GM23338 (cell line): ENCODE measurements at regions not wholly inside any gene's neighbourhood (a gene's known extent, or its start where the extent isn't known, plus 50 kb on each side); places are given as distances from the start of the nearest gene placed in this dataset.

Experiments
- CREB1 ChIP-seq: fragments of 250-450 bp; sonication (Bioruptor Pico); IDR thresholded peaks from 2 replicates; pipeline ENCODE4 v1.5.0; 2020; ENCODE audit warnings: low read depth, mild to moderate bottlenecking, moderate library complexity
- EZH2 ChIP-seq: fragments of 200-600 bp; sonication (generic); IDR thresholded peaks from one replicate; pipeline ENCODE4 v1.8.0; 2017; ENCODE audit warnings: antibody characterized with exemption, mild to moderate bottlenecking, low read depth; ENCODE audit not compliant: unreplicated experiment
- EZH2phosphoT487 ChIP-seq: fragments of 200-600 bp; sonication (generic); IDR thresholded peaks from one replicate; pipeline ENCODE4 v1.8.1; 2018; ENCODE audit warnings: antibody characterized with exemption; ENCODE audit not compliant: unreplicated experiment
- REST ChIP-seq: IDR thresholded peaks from one replicate; pipeline ENCODE4 v1.6.1; 2018; ENCODE audit warnings: antibody characterized with exemption; ENCODE audit not compliant: unreplicated experiment
- TF ChIP-seq, protein P1 (sequence below), 2 experiments: fragments of 200-600 bp in 1 of 2; sonication (generic) in 1 of 2; conservative IDR thresholded peaks; 2 replicates each; pipeline versions ENCODE4 v1.5.1 to v1.6.1; 2016 to 2017; ENCODE audit warnings: antibody characterized with exemption in 2 of 2, low read depth in 2 of 2, mild to moderate bottlenecking in 2 of 2, moderate library complexity in 1 of 2

- no peak for TF ChIP-seq EZH2
- TF ChIP-seq, protein P1, sequence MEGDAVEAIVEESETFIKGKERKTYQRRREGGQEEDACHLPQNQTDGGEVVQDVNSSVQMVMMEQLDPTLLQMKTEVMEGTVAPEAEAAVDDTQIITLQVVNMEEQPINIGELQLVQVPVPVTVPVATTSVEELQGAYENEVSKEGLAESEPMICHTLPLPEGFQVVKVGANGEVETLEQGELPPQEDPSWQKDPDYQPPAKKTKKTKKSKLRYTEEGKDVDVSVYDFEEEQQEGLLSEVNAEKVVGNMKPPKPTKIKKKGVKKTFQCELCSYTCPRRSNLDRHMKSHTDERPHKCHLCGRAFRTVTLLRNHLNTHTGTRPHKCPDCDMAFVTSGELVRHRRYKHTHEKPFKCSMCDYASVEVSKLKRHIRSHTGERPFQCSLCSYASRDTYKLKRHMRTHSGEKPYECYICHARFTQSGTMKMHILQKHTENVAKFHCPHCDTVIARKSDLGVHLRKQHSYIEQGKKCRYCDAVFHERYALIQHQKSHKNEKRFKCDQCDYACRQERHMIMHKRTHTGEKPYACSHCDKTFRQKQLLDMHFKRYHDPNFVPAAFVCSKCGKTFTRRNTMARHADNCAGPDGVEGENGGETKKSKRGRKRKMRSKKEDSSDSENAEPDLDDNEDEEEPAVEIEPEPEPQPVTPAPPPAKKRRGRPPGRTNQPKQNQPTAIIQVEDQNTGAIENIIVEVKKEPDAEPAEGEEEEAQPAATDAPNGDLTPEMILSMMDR (conservative IDR thresholded peaks at IDR 0.05; ENCODE audit: low read depth in 2 of 2) = no peak
- no peak for TF ChIP-seq REST
- no peak for TF ChIP-seq CREB1 (CRISPR knock-in tag)
- no peak for TF ChIP-seq EZH2phosphoT487
Measured at GRCh38 chr12:124115496-124115895, 142.5 kb downstream of the ZNF664 start.
